GM20431 (cell line): ENCODE measurements at regions not wholly inside any gene's neighbourhood (a gene's known extent, or its start where the extent isn't known, plus 50 kb on each side); places are given as distances from the start of the nearest gene placed in this dataset.

Experiments
- in situ Hi-C: fragments of 300-500 bp; cut with MseI, MboI; formaldehyde crosslinking; loops from one replicate; pipeline ENCODE4 v1.15.0; 2020; ENCODE audit warnings: low sequenced_read_pairs; ENCODE audit not compliant: unreplicated experiment

- in situ Hi-C loops = no loop called here
Observed at GRCh38 chr9:120153258-120153657, 426.7 kb downstream of the CDK5RAP2 start.

GRCh38 chr9:120152295-120152694, 427.7 kb downstream of the CDK5RAP2 start:
- in situ Hi-C loops = no loop called here

GRCh38 chr9:120151806-120152205, 428.2 kb downstream of the CDK5RAP2 start:
- in situ Hi-C loops = no loop called here

GRCh38 chr9:120151149-120151548, 428.8 kb downstream of the CDK5RAP2 start:
- in situ Hi-C loops = no loop called here

- in situ Hi-C loops = no loop called here
Observed at GRCh38 chr9:120138955-120139354, 441.0 kb downstream of the CDK5RAP2 start.

- in situ Hi-C loops = no loop called here
Observed at GRCh38 chr9:120137186-120137840, 442.7 kb downstream of the CDK5RAP2 start.

- in situ Hi-C loops = no loop called here
Observed at GRCh38 chr9:120136696-120137095, 443.3 kb downstream of the CDK5RAP2 start.

GRCh38 chr9:120117081-120117480, 462.9 kb downstream of the CDK5RAP2 start:
- in situ Hi-C loops = no loop called here

- in situ Hi-C loops = no loop called here
Observed at GRCh38 chr9:120110520-120110919, 469.4 kb downstream of the CDK5RAP2 start.

GRCh38 chr9:120109242-120109641, 470.7 kb downstream of the CDK5RAP2 start:
- in situ Hi-C loops = no loop called here

- in situ Hi-C loops = no loop called here
Observed at GRCh38 chr9:120107138-120107537, 472.8 kb downstream of the CDK5RAP2 start.

GRCh38 chr9:120104771-120105170, 475.2 kb downstream of the CDK5RAP2 start:
- in situ Hi-C loops = no loop called here

- in situ Hi-C loops = no loop called here
Observed at GRCh38 chr9:120100595-120100994, 479.4 kb downstream of the CDK5RAP2 start.

GRCh38 chr9:120099065-120099464, 480.9 kb downstream of the CDK5RAP2 start:
- in situ Hi-C loops = no loop called here

GRCh38 chr9:120098584-120098983, 481.4 kb downstream of the CDK5RAP2 start:
- in situ Hi-C loops = no loop called here

- in situ Hi-C loops = no loop called here
Observed at GRCh38 chr9:120091206-120091605, 488.8 kb downstream of the CDK5RAP2 start.

GRCh38 chr9:120080849-120081248, 499.1 kb downstream of the CDK5RAP2 start:
- in situ Hi-C loops = no loop called here

- in situ Hi-C loops = no loop called here
Observed at GRCh38 chr9:120078112-120078511, 501.9 kb downstream of the CDK5RAP2 start.

GRCh38 chr9:120071760-120072159, 508.2 kb downstream of the CDK5RAP2 start:
- in situ Hi-C loops = no loop called here

GRCh38 chr9:120066315-120066714, 513.7 kb downstream of the CDK5RAP2 start:
- in situ Hi-C loops = no loop called here

GRCh38 chr9:120065151-120065550, 514.8 kb downstream of the CDK5RAP2 start:
- in situ Hi-C loops = no loop called here

- in situ Hi-C loops = no loop called here
Observed at GRCh38 chr9:120045011-120045410, 535.0 kb downstream of the CDK5RAP2 start.
